Loucy (cell line): ENCODE measurements at regions not wholly inside any gene's neighbourhood (a gene's known extent, or its start where the extent isn't known, plus 50 kb on each side); places are given as distances from the start of the nearest gene placed in this dataset.

Experiments used
- H2AFZ ChIP-seq: fragments of 200-600 bp; sonication (generic); 2 replicates; pipeline ENCODE4 v1.6.0; 2016; ENCODE audit warnings: antibody characterized with exemption, mild to moderate bottlenecking, low read length, moderate library complexity
- H3F3A ChIP-seq: fragments of 200-600 bp; 2 replicates; pipeline ENCODE4 v1.6.0; 2016; ENCODE audit warnings: antibody characterized with exemption, low read depth, mild to moderate bottlenecking
- H3K27me3 ChIP-seq: fragments of 200-600 bp; sonication (generic); 2 replicates; pipeline ENCODE4 v1.6.1; 2014; ENCODE audit warnings: low read length, mild to moderate bottlenecking; ENCODE audit not compliant: insufficient read depth, poor library complexity, severe bottlenecking
- H3K36me3 ChIP-seq: fragments of 200-600 bp; sonication (generic); 2 replicates; pipeline ENCODE4 v1.6.1; 2016; ENCODE audit warnings: low read length; ENCODE audit not compliant: insufficient read depth
- H3K4me1 ChIP-seq: fragments of 200-600 bp; sonication (generic); 2 replicates; pipeline ENCODE4 v1.5.1; 2014; ENCODE audit warnings: low read length, mild to moderate bottlenecking; ENCODE audit not compliant: insufficient read depth, poor library complexity, severe bottlenecking
- H3K4me2 ChIP-seq: fragments of 200-600 bp; sonication (generic); 2 replicates; pipeline ENCODE4 v1.6.0; 2014; ENCODE audit warnings: antibody characterized with exemption, low read length, low read depth, mild to moderate bottlenecking; ENCODE audit not compliant: poor library complexity, severe bottlenecking
- H3K4me3 ChIP-seq: fragments of 200-600 bp; sonication (generic); 2 replicates; pipeline ENCODE4 v1.5.1; 2014; ENCODE audit warnings: low read length, mild to moderate bottlenecking, mixed read lengths; ENCODE audit not compliant: poor library complexity, severe bottlenecking
- H3K79me2 ChIP-seq: fragments of 200-600 bp; sonication (generic); 2 replicates; pipeline ENCODE4 v1.6.1; 2014; ENCODE audit warnings: low read length; ENCODE audit not compliant: insufficient read depth
- H3K9ac ChIP-seq: fragments of 200-600 bp; sonication (generic); 2 replicates; pipeline ENCODE4 v1.6.0; 2014; ENCODE audit warnings: mild to moderate bottlenecking, low read depth, low read length, moderate library complexity; ENCODE audit not compliant: poor library complexity, severe bottlenecking
- H3K9me2 ChIP-seq: fragments of 200-600 bp; sonication (generic); replicated peaks from 2 replicates; pipeline ENCODE4 v1.6.1; 2016; ENCODE audit warnings: low read depth, low read length, mixed read lengths
- H3K9me3 ChIP-seq: fragments of 200-600 bp; sonication (generic); 2 replicates; pipeline ENCODE4 v1.6.1; 2014; ENCODE audit warnings: mild to moderate bottlenecking, antibody characterized with exemption, low read length, low read depth; ENCODE audit not compliant: insufficient read depth
- H4K20me1 ChIP-seq: fragments of 200-600 bp; sonication (generic); 2 replicates; pipeline ENCODE4 v1.6.0; 2014; ENCODE audit warnings: antibody characterized with exemption, low read length, mild to moderate bottlenecking; ENCODE audit not compliant: insufficient read depth, poor library complexity, severe bottlenecking
- EZH2phosphoT487 ChIP-seq: fragments of 200-600 bp; IDR thresholded peaks from 2 replicates; pipeline ENCODE4 v1.6.1; 2018; ENCODE audit warnings: antibody characterized with exemption, mild to moderate bottlenecking, moderate library complexity, borderline replicate concordance
- TF ChIP-seq, protein P1 (sequence below): fragments of 200-600 bp; sonication (generic); conservative IDR thresholded peaks from 2 replicates; pipeline ENCODE4 v1.5.1; 2014; ENCODE audit warnings: mild to moderate bottlenecking, antibody characterized with exemption, low read length

DNA sequence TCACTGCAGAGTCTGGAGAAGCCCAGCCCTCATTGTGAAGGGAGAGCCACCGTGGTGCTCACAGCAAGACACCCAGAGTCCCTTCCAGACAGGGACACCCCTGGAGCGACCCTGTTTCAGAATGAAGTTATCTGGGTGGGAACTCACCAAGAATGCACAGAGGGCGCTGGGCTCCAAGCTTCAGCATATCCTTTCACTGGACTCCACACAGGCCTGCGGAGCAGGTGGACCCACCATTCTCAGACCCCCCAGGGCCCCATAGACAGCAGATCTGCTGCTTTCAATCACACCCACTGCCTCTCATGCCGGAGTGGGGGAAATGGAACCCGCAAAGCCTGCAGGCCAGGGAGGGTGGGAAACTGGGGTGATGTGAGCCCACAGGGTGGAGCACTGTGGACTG is 87.8 kb downstream of the RRM2 start:
- H3K9ac ChIP-seq, result no peak overlapping the region
- no peak overlapping the region for H2AFZ ChIP-seq
- H3K79me2 ChIP-seq, result no peaks in the 10 kb centered on the region
- H3K27me3 ChIP-seq, result no peaks in the 10 kb centered on the region
- H3K4me3 ChIP-seq, result no peak overlapping the region
- H3K4me1 ChIP-seq, result no peaks in the 10 kb centered on the region
- H3K9me3 ChIP-seq, result no peaks in the 10 kb centered on the region
- H4K20me1 ChIP-seq, result no peaks in the 10 kb centered on the region
- H3K36me3 ChIP-seq, result peaks cover 37% of the 10 kb centered on the region; the same call in 1 of the 2 replicates
- no peaks in the 10 kb centered on the region for H3K9me2 ChIP-seq
- H3K4me2 ChIP-seq, result no peak overlapping the region
- H3F3A ChIP-seq, result no peaks in the 10 kb centered on the region
- TF ChIP-seq, protein P1, sequence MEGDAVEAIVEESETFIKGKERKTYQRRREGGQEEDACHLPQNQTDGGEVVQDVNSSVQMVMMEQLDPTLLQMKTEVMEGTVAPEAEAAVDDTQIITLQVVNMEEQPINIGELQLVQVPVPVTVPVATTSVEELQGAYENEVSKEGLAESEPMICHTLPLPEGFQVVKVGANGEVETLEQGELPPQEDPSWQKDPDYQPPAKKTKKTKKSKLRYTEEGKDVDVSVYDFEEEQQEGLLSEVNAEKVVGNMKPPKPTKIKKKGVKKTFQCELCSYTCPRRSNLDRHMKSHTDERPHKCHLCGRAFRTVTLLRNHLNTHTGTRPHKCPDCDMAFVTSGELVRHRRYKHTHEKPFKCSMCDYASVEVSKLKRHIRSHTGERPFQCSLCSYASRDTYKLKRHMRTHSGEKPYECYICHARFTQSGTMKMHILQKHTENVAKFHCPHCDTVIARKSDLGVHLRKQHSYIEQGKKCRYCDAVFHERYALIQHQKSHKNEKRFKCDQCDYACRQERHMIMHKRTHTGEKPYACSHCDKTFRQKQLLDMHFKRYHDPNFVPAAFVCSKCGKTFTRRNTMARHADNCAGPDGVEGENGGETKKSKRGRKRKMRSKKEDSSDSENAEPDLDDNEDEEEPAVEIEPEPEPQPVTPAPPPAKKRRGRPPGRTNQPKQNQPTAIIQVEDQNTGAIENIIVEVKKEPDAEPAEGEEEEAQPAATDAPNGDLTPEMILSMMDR, result no peak
- TF ChIP-seq EZH2phosphoT487, result no peak

DNA sequence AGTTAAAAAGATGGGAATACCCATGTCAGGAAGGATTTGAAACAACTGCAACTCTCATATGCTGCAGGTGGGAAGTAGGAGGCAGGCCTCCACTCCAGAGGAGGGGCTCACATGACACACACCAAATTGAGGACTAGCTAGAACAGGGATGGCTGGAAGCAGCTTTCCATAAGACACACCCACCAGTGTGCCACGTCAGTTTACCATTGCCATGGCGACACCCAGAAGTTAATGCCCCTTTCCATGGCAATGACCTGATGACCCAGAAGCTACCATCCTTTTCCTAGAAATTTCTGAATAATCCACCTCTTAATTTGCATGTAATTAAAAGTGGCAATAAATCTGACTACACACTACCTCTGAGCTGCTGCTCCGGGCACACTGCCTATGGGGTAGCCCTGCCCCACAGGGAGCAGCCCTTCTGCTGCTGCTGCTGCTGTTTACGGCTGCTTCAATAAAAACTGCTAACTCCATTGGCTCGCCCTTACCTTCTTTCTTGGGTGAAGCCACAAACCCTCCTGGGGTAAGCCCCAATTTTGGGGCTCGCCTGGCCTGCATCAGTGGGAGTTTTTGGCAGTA is 89.4 kb downstream of the RRM2 start:
- H3K4me1 ChIP-seq, result no peaks in the 10 kb centered on the region
- H3K9me3 ChIP-seq, result no peaks in the 10 kb centered on the region
- no peak overlapping the region for H3K4me2 ChIP-seq
- H3K36me3 ChIP-seq, result peaks cover 28% of the 10 kb centered on the region; the same call in 1 of the 2 replicates
- no peaks in the 10 kb centered on the region for H3F3A ChIP-seq
- no peak overlapping the region for H2AFZ ChIP-seq
- H3K79me2 ChIP-seq, result no peaks in the 10 kb centered on the region
- no peaks in the 10 kb centered on the region for H3K9me2 ChIP-seq
- H3K4me3 ChIP-seq, result no peak overlapping the region
- no peaks in the 10 kb centered on the region for H3K27me3 ChIP-seq
- H4K20me1 ChIP-seq, result no peaks in the 10 kb centered on the region
- H3K9ac ChIP-seq, result no peak overlapping the region
- TF ChIP-seq EZH2phosphoT487, result no peak
- TF ChIP-seq, protein P1, result no peak

DNA sequence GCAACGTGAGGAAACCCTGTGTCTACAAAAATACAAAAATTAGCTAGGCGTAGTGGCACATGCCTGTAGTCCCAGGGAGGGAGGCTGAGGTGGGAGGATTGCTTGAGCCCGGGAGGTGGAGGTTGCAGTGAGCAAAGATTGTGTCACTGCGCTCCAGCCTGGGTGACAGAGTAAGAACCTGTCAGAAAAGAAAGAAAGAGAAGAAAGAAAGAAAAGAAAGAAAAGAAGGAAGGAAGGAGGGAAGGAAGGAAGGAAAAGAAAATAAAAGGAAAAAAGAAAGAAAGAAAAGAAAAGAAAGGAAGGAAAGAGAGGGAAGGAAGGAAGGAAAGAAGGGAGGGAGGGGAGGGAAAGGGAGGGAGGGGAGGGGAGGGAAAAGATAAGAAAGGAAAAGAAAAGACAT is 89.9 kb upstream of the HPCAL1 start:
- TF ChIP-seq, protein P1, result no peak
- TF ChIP-seq EZH2phosphoT487, result no peak
- no peaks in the 10 kb centered on the region for H3K9me2 ChIP-seq
- H3K4me1 ChIP-seq, result no peaks in the 10 kb centered on the region
- no peaks in the 10 kb centered on the region for H3K9me3 ChIP-seq
- no peaks in the 10 kb centered on the region for H3K27me3 ChIP-seq
- no peak overlapping the region for H3K4me2 ChIP-seq
- no peak overlapping the region for H3K9ac ChIP-seq
- no peak overlapping the region for H3K4me3 ChIP-seq
- H3F3A ChIP-seq, result no peaks in the 10 kb centered on the region
- H2AFZ ChIP-seq, result no peak overlapping the region
- H3K36me3 ChIP-seq, result peaks cover 24% of the 10 kb centered on the region; the same call in 1 of the 2 replicates
- no peaks in the 10 kb centered on the region for H4K20me1 ChIP-seq
- H3K79me2 ChIP-seq, result no peaks in the 10 kb centered on the region
